DND-41 (cell line): ENCODE measurements at regions not wholly inside any gene's neighbourhood (a gene's known extent, or its start where the extent isn't known, plus 50 kb on each side); places are given as distances from the start of the nearest gene placed in this dataset.

Experiments used
- ATAC-seq: fragments of 200-7000 bp; cut with Tn5 transposase; 3 replicates; pipeline ENCODE4 v1.9.1; 2021; ENCODE audit warnings: low read depth; ENCODE audit not compliant: insufficient read depth
- DNase-seq: peaks from one replicate; pipeline ENCODE4 v3.0.0-alpha.2; 2020
- H2AFZ ChIP-seq: 2 replicates; pipeline ENCODE4 v1.6.0; 2012; ENCODE audit warnings: low read depth, low read length
- H3K27ac ChIP-seq: 2 replicates; pipeline ENCODE4 v1.5.1; 2012; ENCODE audit warnings: low read length, inconsistent platforms
- H3K27me3 ChIP-seq: fragments of 200-600 bp; sonication (generic); 2 replicates; pipeline ENCODE4 v1.6.0; 2012; ENCODE audit warnings: low read length, mild to moderate bottlenecking, inconsistent platforms; ENCODE audit not compliant: insufficient read depth, poor library complexity
- H3K36me3 ChIP-seq: 2 replicates; pipeline ENCODE4 v1.5.1; 2012; ENCODE audit warnings: low read length, inconsistent platforms; ENCODE audit not compliant: insufficient read depth
- H3K4me1 ChIP-seq: 2 replicates; pipeline ENCODE4 v1.5.1; 2012; ENCODE audit warnings: mild to moderate bottlenecking, low read length; ENCODE audit not compliant: insufficient read depth
- H3K4me2 ChIP-seq: 2 replicates; pipeline ENCODE4 v1.6.0; 2012; ENCODE audit warnings: mild to moderate bottlenecking, moderate library complexity, low read length, inconsistent platforms; ENCODE audit not compliant: insufficient read depth
- H3K4me3 ChIP-seq, 2 experiments: fragments of 200-600 bp in 1 of 2; shearing (Covaris generic) in 1 of 2; 2 replicates each; pipeline ENCODE4 v1.5.1; 2012 to 2016; ENCODE audit warnings: inconsistent platforms in 2 of 2, low read length in 2 of 2, mild to moderate bottlenecking in 2 of 2, low read depth in 1 of 2, moderate library complexity in 1 of 2
- H3K79me2 ChIP-seq: 2 replicates; pipeline ENCODE4 v1.6.0; 2012; ENCODE audit warnings: low read length, inconsistent platforms; ENCODE audit not compliant: insufficient read depth
- H3K9ac ChIP-seq: 2 replicates; pipeline ENCODE4 v1.6.0; 2012; ENCODE audit warnings: low read depth, mild to moderate bottlenecking, inconsistent platforms, low read length, moderate library complexity
- H3K9me3 ChIP-seq: 2 replicates; pipeline ENCODE4 v1.5.1; 2012; ENCODE audit warnings: low read length, moderate library complexity, mild to moderate bottlenecking, inconsistent platforms; ENCODE audit not compliant: insufficient read depth, severe bottlenecking
- H4K20me1 ChIP-seq: 2 replicates; pipeline ENCODE4 v1.6.0; 2012; ENCODE audit warnings: low read length; ENCODE audit not compliant: insufficient read depth
- EZH2 ChIP-seq: IDR thresholded peaks from 3 replicates; pipeline ENCODE4 v1.6.1; 2012; ENCODE audit warnings: borderline replicate concordance, low read depth, mild to moderate bottlenecking, moderate library complexity, low read length, inconsistent platforms; ENCODE audit not compliant: severe bottlenecking
- TF ChIP-seq, protein P1 (sequence below): IDR thresholded peaks from 2 replicates; pipeline ENCODE4 v1.5.1; 2012; ENCODE audit warnings: borderline replicate concordance, low read length, moderate library complexity, mild to moderate bottlenecking; ENCODE audit not compliant: poor library complexity, severe bottlenecking; ENCODE audit errors: extremely low read depth

DNA sequence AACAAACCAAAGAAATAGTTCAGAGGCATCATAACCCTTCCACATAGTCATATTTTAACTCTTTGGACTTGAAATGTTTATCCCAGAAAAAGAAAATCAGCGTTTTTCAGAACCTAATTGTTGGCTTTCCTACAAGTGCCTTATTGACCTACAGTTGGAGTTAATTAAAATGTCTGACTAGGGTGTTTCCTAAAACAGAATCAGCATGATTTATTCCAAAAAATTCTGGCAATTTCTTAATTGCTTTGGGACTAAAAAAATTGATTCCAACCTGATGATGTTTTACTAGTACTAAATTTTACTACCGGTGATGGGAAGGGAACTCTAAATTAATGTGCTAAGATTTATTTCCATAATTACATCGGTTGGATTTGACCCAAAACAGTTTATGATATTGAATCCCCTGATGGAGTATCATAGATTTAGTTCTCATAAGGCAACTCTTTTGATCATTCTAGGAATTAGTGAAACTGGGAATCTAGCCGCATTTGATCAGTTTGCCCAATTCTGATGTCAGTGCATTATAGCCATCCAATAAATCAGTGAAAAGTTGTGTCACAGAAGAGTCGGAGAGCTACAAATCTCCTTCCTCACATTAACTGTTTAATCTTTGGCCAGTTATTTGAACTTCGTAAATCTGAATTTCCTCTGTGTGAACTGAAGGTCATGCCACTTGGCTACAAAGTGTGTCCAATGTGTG is 134.3 kb upstream of the DSEL start:
- DNase-seq (no peak), ATAC-seq (no peak)
- Histone ChIP-seq H3K27me3 (no peaks in the 10 kb centered on the region), H4K20me1 (no peaks in the 10 kb centered on the region), H3K4me1 (no peaks in the 10 kb centered on the region), H3K4me2 (no peak overlapping the region), H3K27ac (no peak overlapping the region), H3K36me3 (no peaks in the 10 kb centered on the region), H3K9ac (no peak overlapping the region), H3K4me3 (no peak overlapping the region), H2AFZ (no peak overlapping the region), H3K9me3 (no peaks in the 10 kb centered on the region), H3K79me2 (no peaks in the 10 kb centered on the region)
- no peak for TF ChIP-seq EZH2
- TF ChIP-seq, protein P1, sequence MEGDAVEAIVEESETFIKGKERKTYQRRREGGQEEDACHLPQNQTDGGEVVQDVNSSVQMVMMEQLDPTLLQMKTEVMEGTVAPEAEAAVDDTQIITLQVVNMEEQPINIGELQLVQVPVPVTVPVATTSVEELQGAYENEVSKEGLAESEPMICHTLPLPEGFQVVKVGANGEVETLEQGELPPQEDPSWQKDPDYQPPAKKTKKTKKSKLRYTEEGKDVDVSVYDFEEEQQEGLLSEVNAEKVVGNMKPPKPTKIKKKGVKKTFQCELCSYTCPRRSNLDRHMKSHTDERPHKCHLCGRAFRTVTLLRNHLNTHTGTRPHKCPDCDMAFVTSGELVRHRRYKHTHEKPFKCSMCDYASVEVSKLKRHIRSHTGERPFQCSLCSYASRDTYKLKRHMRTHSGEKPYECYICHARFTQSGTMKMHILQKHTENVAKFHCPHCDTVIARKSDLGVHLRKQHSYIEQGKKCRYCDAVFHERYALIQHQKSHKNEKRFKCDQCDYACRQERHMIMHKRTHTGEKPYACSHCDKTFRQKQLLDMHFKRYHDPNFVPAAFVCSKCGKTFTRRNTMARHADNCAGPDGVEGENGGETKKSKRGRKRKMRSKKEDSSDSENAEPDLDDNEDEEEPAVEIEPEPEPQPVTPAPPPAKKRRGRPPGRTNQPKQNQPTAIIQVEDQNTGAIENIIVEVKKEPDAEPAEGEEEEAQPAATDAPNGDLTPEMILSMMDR, result no peak

DNA sequence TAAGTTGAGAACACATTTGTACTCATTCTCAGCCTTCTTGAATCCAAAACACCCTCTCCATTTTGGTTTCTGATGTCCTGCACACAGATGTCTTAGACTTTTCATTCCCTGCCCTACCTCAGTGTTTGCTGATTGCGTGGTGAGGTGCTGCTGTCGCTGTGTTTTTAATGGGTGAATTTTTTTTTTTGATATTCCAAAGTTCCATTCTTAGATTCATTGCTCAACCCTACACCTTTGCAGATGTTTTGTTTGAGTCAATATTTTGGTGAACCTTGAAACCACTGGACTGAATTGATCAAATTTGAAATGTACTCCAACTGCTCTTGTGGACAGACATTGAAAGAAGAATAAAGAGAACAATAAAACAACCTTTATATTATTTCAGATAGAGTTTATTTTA is 130.4 kb upstream of the DSEL start:
- no peak overlapping the region for H2AFZ ChIP-seq
- H4K20me1 ChIP-seq, result no peaks in the 10 kb centered on the region
- TF ChIP-seq, protein P1, result no peak
- no peak for TF ChIP-seq EZH2
- H3K27ac ChIP-seq, result no peak overlapping the region
- H3K9me3 ChIP-seq, result no peaks in the 10 kb centered on the region
- no peak overlapping the region for H3K4me2 ChIP-seq
- H3K9ac ChIP-seq, result no peak overlapping the region
- H3K27me3 ChIP-seq, result no peaks in the 10 kb centered on the region
- H3K36me3 ChIP-seq, result no peaks in the 10 kb centered on the region
- no peaks in the 10 kb centered on the region for H3K4me1 ChIP-seq
- no peaks in the 10 kb centered on the region for H3K79me2 ChIP-seq
- no peak overlapping the region for H3K4me3 ChIP-seq
- DNase-seq (no peak), ATAC-seq (no peak)

DNA sequence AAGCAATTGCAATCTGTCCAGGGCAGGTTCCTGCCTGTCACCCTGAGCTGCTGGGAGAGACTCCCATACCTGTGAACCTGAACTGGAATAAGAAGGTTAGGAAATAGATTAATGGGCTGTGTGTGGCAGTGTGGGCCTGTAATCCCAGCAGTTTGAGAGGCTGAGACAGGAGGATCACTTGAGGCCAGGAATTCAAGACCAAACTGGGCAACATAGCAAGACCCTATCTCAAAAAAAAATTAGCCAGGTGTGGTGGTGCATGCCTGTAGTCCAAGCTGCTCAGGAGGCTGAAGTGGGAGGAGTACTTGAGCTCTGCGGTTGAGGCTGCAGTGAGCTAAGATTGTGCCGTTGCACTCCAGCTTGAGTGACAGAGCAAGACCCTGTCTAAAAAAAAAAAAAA is 127.7 kb upstream of the DSEL start:
- DNase-seq (no peak), ATAC-seq (no peak)
- no peaks in the 10 kb centered on the region for H3K36me3 ChIP-seq
- H3K4me2 ChIP-seq, result no peak overlapping the region
- H3K27me3 ChIP-seq, result no peaks in the 10 kb centered on the region
- H3K79me2 ChIP-seq, result no peaks in the 10 kb centered on the region
- no peaks in the 10 kb centered on the region for H3K9me3 ChIP-seq
- no peak overlapping the region for H3K9ac ChIP-seq
- H4K20me1 ChIP-seq, result no peaks in the 10 kb centered on the region
- H3K4me1 ChIP-seq, result no peaks in the 10 kb centered on the region
- TF ChIP-seq, protein P1, result no peak
- no peak for TF ChIP-seq EZH2
- no peak overlapping the region for H2AFZ ChIP-seq
- no peak overlapping the region for H3K4me3 ChIP-seq
- H3K27ac ChIP-seq, result no peak overlapping the region
